Nephron (organoid): ENCODE measurements at regions not wholly inside any gene's neighbourhood (a gene's known extent, or its start where the extent isn't known, plus 50 kb on each side); places are given as distances from the start of the nearest gene placed in this dataset.

Experiments
- H3K27ac Mint-ChIP-seq, 3 experiments: 2 replicates each; pipeline ENCODE4 v1.8.0; 2020; ENCODE audit warnings: mixed read lengths in 3 of 3, mild to moderate bottlenecking in 2 of 3, moderate library complexity in 1 of 3
- H3K27me3 Mint-ChIP-seq: 2 replicates; pipeline ENCODE4 v1.8.0; 2021; ENCODE audit warnings: low read depth, mild to moderate bottlenecking, moderate library complexity, mixed read lengths
- H3K36me3 Mint-ChIP-seq: 2 replicates; pipeline ENCODE4 v1.8.0; 2020; ENCODE audit warnings: low read depth, mixed read lengths
- H3K4me1 Mint-ChIP-seq: 2 replicates; pipeline ENCODE4 v1.8.0; 2020; ENCODE audit warnings: mixed read lengths
- H3K4me3 Mint-ChIP-seq, 3 experiments: 2 replicates each; pipeline ENCODE4 v1.8.0; 2020; ENCODE audit warnings: mild to moderate bottlenecking in 3 of 3, mixed read lengths in 3 of 3, moderate library complexity in 2 of 3
- H3K9me3 Mint-ChIP-seq: 2 replicates; pipeline ENCODE4 v1.8.0; 2020; ENCODE audit warnings: mixed read lengths
- CTCF ChIP-seq, 3 experiments: fragments of 200-600 bp; sonication (generic); IDR thresholded peaks; one replicate each; pipeline ENCODE4 v1.5.0; 2021; ENCODE audit warnings: antibody characterized with exemption in 3 of 3; ENCODE audit not compliant: unreplicated experiment in 3 of 3

DNA sequence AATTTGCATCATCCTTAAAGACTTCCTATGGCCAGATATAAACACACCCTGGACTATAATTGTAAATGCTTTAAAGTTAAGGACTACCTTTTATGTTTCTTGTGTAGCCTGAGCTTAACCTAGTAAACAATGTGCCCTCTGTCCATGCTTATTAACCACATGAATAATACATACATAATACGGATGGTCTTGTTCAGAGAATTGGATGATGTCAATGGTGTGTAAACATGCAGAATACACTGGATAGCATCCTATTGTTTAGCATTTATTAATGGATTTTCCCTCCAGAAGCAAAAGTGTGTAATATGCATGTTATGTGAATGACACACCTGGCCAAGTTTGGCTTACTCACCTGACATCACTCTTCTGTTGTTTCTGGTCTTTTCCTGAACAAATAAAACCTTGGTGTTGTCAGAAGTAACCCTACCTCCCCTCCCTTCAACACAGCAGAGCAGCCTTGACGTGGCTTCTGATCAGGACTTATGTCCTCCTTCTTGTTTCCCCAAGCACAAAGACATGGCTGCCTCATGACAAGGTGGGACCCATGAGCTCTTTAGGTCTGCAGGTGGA, 517.9 kb downstream of the MTRR start:
- no peak overlapping the region for H3K4me3 Mint-ChIP-seq
- H3K27me3 Mint-ChIP-seq, result peaks cover 9% of the 10 kb centered on the region
- no peaks in the 10 kb centered on the region for H3K9me3 Mint-ChIP-seq
- H3K4me1 Mint-ChIP-seq, result no peaks in the 10 kb centered on the region
- no peak for TF ChIP-seq CTCF (IDR thresholded peaks at IDR 0.05; ENCODE audit: unreplicated experiment in 3 of 3)
- H3K36me3 Mint-ChIP-seq, result no peaks in the 10 kb centered on the region
- H3K27ac Mint-ChIP-seq, result no peak overlapping the region

GRCh38 chr5:8391911-8392310, 523.0 kb downstream of the MTRR start:
- H3K4me3 Mint-ChIP-seq, result no peak overlapping the region
- peak overlapping the region; percentile 81 to 95 (median 83) for H3K27ac Mint-ChIP-seq
- H3K36me3 Mint-ChIP-seq, result no peaks in the 10 kb centered on the region
- peaks cover 4% of the 10 kb centered on the region for H3K27me3 Mint-ChIP-seq
- TF ChIP-seq CTCF (IDR thresholded peaks at IDR 0.05; ENCODE audit: unreplicated experiment in 3 of 3), result no peak
- no peaks in the 10 kb centered on the region for H3K9me3 Mint-ChIP-seq
- no peaks in the 10 kb centered on the region for H3K4me1 Mint-ChIP-seq

DNA sequence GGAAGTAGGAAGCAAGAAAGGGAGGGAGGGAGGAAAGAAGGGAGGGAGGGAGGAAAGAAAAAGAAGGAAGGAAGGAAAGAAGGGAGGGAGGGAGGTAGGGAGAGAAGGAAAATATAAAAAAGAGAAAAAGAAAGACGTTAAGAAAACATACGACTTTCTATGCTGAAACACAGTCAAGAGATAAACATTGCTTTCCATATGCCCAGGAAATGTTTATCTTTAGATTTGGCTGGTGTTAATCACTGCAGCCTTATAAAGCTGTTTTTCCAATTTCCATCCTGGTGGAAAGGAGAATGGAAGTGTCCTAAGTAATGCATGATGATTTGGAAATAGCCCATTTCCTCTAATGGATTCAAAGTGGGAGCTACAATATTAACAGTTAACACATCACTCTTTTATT, 524.3 kb downstream of the MTRR start:
- no peak overlapping the region for H3K4me3 Mint-ChIP-seq

DNA sequence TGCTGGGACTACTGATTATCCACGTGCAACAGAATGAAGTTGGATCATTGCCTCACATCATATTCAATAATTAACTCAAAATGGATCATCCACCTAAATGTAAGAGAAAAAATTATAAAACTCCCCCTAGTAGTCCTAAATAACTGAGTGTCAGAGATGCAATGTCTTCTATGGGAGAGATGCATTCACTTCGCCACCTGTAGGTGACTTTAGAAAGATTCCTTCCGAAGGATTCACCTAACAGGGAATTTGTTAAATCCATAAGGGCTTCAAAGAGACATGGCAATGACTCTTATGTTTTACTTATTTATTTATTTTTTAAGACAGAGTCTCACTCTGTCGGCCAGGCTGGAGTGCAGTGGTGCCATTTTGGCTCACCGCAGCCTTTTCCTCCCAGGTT, 526.0 kb downstream of the MTRR start:
- no peaks in the 10 kb centered on the region for H3K9me3 Mint-ChIP-seq
- TF ChIP-seq CTCF (IDR thresholded peaks at IDR 0.05; ENCODE audit: unreplicated experiment in 3 of 3), result no peak
- no peaks in the 10 kb centered on the region for H3K36me3 Mint-ChIP-seq
- H3K27me3 Mint-ChIP-seq, result no peaks in the 10 kb centered on the region
- no peaks in the 10 kb centered on the region for H3K4me1 Mint-ChIP-seq
- H3K27ac Mint-ChIP-seq, result no peak overlapping the region
- no peak overlapping the region for H3K4me3 Mint-ChIP-seq

More for the DNA sequence above, 524.3 kb downstream of the MTRR start:
- Mint-ChIP-seq H3K4me1 (no peaks in the 10 kb centered on the region), H3K9me3 (no peaks in the 10 kb centered on the region), H3K27ac (no peak overlapping the region), H3K27me3 (no peaks in the 10 kb centered on the region), H3K36me3 (no peaks in the 10 kb centered on the region)
- TF ChIP-seq CTCF (IDR thresholded peaks at IDR 0.05; ENCODE audit: unreplicated experiment in 3 of 3), result no peak

DNA sequence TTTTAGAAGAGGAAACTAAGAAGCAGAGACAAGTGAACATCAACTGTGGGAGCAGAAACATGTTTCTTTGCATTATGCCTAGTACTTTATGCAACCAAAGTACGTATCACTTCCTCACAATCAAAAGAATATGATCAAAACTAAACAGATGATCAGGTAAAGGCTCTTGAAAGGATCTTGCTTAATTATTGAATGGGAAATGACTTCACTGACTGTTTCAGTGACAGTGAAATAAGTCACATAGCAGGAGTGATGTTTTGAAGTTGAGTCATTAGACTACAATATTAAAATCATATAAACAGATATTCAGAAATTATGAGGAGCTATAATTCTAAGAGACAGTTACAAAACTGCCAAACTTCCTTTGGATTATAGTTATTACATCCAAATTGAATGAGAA, 527.3 kb downstream of the MTRR start:
- TF ChIP-seq CTCF (IDR thresholded peaks at IDR 0.05; ENCODE audit: unreplicated experiment in 3 of 3), result no peak
- H3K27ac Mint-ChIP-seq, result no peak overlapping the region

DNA sequence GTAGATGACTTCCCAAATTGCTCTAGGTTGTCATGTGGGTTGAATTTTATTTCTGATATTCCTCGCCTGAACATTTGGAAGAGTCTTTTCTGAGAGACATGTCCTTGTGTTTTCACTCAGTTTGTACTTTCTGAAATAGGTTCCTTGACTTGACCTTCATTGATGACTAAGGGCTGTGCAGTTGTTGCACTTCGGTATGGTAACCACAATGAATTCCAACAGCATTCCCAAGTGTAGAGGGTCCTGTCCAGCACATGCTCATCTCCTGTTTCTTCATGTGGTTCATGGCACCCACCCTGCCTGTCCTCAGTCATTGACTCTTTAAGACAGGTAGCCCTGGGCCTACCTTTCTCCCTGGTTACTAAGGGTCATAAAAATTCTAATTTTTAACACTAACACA, 527.8 kb downstream of the MTRR start:
- Mint-ChIP-seq H3K4me1 (no peaks in the 10 kb centered on the region), H3K4me3 (no peak overlapping the region), H3K9me3 (no peaks in the 10 kb centered on the region), H3K36me3 (no peaks in the 10 kb centered on the region), H3K27me3 (no peaks in the 10 kb centered on the region), H3K27ac (no peak overlapping the region)
- no peak for TF ChIP-seq CTCF (IDR thresholded peaks at IDR 0.05; ENCODE audit: unreplicated experiment in 3 of 3)

More for the DNA sequence above, 527.3 kb downstream of the MTRR start:
- no peaks in the 10 kb centered on the region for H3K9me3 Mint-ChIP-seq
- H3K4me1 Mint-ChIP-seq, result no peaks in the 10 kb centered on the region
- H3K4me3 Mint-ChIP-seq, result no peak overlapping the region
- H3K27me3 Mint-ChIP-seq, result no peaks in the 10 kb centered on the region
- no peaks in the 10 kb centered on the region for H3K36me3 Mint-ChIP-seq
